Islet of Langerhans (tissue), 1 donor: ENCODE measurements at regions not wholly inside any gene's neighbourhood (a gene's known extent, or its start where the extent isn't known, plus 50 kb on each side); places are given as distances from the start of the nearest gene placed in this dataset.
"Not testable (repeated sequence)": the region's sequence is repeated elsewhere in the genome, so short reads cannot be mapped to it uniquely, and the experiment has no call there.

Experiments used
- FAIRE-seq: peaks from one replicate; lab custom pipeline; 2011; peaks lifted over from hg19 to GRCh38; lab: Jason Lieb, UNC

DNA sequence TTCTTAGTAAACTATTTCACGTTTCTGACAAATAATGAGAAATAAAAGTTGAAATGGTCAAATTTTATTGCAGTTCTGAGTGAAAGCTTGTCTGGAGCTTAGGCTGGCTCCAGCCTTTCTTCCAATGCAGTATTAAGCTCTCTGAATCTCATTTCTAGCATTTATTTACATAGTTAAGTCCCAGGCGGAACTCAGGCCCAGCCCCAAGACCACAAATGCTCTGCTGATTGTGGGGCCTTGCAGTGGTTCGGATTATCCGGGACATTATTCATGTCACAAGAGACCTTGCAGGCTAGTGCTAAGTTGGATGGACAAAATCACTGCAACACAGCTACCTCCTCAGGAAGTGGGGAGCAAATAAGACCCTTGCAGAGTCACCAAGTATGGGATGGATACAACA lies 2009.3 kb upstream of the CELF4 start:
- no peak for FAIRE-seq

DNA sequence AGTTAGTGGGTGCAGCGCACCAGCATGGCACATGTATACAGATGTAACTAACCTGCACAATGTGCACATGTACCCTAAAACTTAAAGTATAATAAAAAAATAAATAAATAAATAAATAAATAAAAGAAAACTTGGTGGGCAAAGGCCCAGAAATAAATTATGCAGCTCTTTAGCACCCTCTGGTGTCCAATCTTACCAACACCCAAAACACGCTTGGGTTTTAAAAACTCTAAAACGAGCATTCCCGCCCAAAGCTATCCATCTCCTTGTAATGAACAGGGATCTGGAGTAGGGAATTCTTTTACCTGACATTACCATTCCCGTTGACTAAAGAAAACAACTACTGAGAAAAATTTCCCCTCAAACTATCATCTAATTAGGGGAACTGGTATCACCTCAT lies 2005.9 kb upstream of the CELF4 start:
- no peak for FAIRE-seq

DNA sequence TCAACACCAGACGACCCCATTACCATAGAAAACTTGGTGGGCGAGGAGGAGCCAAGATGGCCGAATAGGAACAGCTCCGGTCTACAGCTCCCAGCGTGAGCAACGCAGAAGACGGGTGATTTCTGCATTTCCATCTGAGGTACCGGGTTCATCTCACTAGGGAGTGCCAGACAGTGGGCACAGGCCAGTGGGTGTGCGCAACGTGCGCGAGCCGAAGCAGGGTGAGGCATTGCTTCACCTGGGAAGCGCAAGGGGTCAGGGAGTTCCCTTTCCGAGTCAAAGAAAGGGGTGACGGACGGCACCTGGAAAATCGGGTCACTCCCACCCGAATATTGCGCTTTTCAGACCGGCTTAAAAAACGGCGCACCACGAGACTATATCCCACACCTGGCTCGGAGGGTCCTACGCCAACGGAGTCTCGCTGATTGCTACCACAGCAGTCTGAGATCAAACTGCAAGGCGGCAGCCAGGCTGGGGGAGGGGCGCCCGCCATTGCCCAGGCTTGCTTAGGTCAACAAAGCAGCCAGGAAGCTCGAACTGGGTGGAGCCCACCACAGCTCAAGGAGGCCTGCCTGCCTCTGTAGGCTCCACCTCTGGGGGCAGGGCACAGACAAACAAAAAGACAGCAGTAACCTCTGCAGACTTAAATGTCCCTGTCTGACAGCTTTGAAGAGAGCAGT lies 2000.1 kb upstream of the CELF4 start:
- not testable (repeated sequence) for FAIRE-seq

- no peak for FAIRE-seq
Measured at GRCh38 chr18:39564716-39565115, 1999.1 kb upstream of the CELF4 start.

DNA sequence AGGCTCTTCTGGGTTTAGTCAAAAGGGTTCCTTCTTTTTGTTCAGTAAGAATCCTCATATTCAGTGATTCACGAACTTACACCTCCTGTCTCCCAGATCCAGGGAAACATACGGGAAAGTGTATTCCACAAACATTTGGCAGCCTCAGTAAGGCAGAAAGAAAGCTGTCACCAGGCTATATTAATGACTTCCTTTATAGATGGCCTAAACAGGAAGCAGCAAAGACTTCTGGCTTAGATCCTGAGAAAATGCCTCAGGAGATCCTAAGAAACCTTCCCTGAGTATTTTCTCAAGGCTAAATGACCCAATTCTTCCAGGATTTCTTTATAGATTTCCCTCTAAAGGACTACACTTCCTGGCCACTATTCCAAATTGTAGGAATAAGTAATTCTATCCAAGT lies 1995.5 kb upstream of the CELF4 start:
- FAIRE-seq, result no peak

DNA sequence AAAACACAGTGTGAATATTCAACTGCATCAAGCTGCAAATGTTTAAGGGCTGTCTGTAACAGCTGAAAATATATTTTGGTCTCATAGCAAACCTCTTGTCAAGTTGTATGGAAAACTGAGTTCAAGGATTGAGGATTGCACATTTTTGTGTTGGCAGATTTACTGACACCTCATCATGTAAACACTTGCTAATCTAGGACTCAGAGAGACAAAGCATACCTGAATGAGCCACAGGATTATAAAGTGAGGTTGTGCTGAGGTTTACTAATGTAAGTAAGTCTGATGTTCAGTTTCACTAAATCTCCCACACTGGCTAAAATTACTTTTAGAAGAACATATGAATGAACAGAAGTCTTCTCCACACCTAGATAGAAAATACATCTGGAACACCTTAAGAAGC lies 1993.1 kb upstream of the CELF4 start:
- FAIRE-seq, result no peak

GRCh38 chr18:39555496-39555895 lies 1989.9 kb upstream of the CELF4 start:
- no peak for FAIRE-seq

DNA sequence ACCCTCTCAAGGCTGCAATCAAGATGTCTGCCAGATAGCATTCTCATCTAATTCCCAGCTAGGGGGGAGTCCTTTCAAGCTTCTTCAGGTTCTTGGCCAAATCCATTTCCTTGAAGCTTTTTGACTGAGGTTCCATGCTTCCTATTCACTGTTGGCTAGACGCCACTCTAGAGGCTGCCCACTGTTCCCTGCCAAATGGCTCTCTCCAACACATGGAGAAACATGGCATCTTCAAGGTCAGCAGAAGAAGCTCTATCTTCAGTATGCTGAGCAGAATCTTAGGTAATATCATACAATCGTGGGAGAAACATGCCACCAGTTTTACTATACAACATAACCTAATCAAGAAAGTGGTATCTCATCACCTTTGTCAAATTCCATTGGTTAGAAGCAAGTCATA lies 1985.1 kb upstream of the CELF4 start:
- FAIRE-seq, result no peak

- FAIRE-seq, result no peak
Measured at GRCh38 chr18:39549144-39549543, 1983.5 kb upstream of the CELF4 start.

- FAIRE-seq, result no peak
Measured at GRCh38 chr18:39531659-39532058, 1966.1 kb upstream of the CELF4 start.

DNA sequence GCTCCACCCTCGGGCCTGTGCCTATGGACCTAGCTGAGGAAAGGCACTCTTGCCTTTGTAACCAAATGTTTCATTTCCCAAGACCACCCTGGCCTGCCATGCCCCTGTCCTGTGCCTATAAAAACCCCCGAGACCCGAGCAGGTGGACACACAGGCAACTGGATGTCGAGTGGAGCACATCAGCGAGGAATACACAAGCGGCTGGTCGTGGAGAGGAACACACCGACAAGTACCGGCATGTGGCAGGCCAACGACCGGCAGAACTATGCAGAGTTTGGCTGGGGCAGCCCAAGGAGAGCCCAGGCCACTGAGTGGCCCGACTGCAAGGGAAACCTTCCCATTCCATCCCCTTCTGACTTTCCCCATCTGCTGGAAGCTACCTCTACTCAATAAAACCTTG lies 1963.8 kb upstream of the CELF4 start:
- FAIRE-seq, result no peak

DNA sequence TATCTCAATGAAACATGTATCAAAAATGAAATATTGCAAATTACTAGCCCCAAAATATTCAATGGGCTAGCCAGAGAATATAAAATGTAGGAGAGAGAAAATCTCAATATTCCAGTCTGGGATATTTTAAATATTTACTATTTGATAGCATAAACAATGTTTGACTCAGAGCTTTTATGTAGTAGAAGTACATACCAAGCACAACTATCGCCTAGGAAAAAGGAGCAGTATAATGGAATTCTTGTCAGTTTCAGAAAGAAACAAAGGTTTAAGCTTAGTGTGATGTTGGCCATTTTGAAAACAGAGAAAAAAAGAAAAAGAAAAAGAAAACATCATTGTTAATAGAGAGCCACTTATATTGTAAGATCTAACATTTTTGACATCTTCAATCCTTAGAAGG lies 1961.9 kb upstream of the CELF4 start:
- no peak for FAIRE-seq

DNA sequence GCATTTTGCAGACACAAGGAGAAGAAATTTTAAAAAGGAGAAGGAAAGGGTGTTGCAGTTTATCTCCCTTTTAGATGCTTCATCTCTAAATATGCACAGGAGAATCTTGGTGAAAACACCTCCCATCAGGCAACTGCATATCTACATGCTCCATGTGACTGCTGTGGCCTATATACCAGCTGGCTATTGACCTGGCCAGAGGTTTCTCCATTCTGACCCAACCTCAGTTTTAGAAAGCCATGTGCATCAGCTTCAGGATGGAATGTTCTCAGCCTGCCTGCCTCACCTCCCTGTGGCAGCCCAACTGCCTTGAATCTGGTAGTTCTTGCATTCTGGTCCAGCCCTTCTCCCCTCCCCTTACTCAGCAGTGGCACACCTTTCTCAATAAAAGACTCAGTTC lies 1958.8 kb upstream of the CELF4 start:
- no peak for FAIRE-seq

GRCh38 chr18:39523281-39523680 lies 1957.7 kb upstream of the CELF4 start:
- FAIRE-seq, result no peak

- FAIRE-seq, result no peak
Measured at GRCh38 chr18:39521164-39521563, 1955.6 kb upstream of the CELF4 start.

- no peak for FAIRE-seq
Measured at GRCh38 chr18:39519741-39520140, 1954.1 kb upstream of the CELF4 start.

GRCh38 chr18:39515299-39515698 lies 1949.7 kb upstream of the CELF4 start:
- no peak for FAIRE-seq

GRCh38 chr18:39513186-39513585 lies 1947.6 kb upstream of the CELF4 start:
- no peak for FAIRE-seq

DNA sequence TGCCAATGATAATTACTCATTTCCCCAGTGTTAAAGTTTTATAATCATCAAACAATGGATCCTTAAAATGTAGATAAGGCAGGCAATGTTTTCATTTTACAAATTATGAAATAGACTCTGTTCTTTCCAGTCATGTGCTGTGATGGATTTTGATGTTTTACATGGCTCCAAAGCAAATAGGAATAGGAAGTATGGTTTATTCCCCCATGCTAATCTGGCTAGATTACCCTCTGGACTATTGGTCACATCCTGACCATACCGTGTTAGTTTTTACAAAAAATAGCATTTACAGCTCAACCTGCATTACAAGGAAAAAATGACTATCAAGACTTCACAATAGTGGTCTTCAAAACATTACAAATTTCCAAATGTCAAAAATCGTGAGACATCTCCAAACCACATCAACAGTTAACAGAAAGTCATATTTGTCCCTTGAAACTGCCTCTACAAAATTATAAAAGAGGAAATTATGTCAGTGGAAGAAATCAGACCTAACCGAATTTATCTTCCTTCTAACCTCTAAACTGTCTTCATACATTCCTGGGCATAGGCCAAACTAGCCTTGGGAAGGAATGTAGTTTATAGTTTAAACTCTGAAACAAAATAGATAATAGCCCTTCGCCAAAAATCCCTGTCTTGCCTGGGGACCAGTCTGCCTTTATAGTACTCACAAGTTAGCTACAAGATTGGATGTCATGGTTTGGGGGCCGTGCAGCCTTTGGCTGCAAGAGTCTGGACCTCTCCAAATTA lies 1941.2 kb upstream of the CELF4 start:
- no peak for FAIRE-seq

DNA sequence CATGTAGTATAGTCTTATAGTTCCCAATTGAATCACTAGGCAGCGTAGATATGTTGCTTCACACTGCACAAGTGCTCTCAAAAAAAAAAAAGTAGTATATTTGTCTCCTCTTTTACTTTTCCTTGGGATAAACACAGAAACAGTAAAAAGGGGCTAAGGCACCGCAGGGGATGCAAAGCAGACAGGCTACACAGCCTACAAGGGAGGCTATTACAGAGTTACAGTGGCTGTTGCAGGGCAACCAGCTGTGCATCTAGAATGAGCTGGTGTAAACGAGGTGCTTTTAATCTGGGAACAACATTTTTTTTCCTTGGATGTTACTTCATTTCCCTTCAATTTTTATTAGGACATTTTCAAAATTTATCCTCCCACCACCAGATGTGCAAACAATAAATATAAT lies 1934.7 kb upstream of the CELF4 start:
- FAIRE-seq, result no peak

- no peak for FAIRE-seq
Measured at GRCh38 chr18:39497821-39498220, 1932.2 kb upstream of the CELF4 start.

GRCh38 chr18:39496986-39497385 lies 1931.4 kb upstream of the CELF4 start:
- no peak for FAIRE-seq

DNA sequence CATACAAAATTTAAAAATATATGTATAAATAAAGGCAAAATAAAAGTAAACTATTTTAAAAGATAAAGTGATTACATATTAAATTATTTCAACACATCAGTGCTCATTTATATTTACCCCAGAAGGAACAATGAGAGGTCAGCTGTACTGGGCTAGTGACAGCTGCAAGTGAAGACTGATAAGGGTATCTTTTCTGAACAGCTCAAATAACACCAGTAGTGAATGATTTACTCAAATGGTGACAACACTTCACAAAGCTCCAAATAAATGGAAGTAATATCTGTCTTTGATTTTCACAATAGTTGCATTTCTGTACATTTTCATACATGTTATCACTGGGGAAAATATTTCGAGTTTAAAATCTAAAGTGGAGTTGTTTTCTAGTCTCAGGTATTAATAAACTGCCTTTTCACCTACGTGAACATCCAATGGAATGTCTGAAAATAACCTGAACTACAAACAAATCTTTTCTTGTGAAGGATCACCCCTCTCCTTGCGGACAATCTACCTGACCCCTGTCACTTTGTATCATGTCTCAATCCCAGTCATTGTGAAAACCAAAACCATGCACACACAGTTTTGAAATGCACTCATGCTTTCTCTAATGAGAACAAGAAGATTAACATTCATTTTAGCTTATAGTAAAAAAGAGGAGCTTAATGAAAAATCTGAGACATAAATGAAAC lies 1928.8 kb upstream of the CELF4 start:
- FAIRE-seq, result no peak

- FAIRE-seq, result no peak
Measured at GRCh38 chr18:39491408-39491807, 1925.8 kb upstream of the CELF4 start.
